Left lung (tissue), 4 donors: ENCODE measurements at regions not wholly inside any gene's neighbourhood (a gene's known extent, or its start where the extent isn't known, plus 50 kb on each side); places are given as distances from the start of the nearest gene placed in this dataset.

Experiments
- ATAC-seq: fragments of 200-7000 bp; cut with Tn5 transposase; one replicate; pipeline ENCODE4 v1.9.1; 2020; ENCODE audit warnings: moderate library complexity
- DNase-seq, 4 donors: peaks; one replicate each; pipeline ENCODE4 v3.0.0-alpha.2; 2013 to 2020
- H3K27ac ChIP-seq, 2 donors: fragments of 200-600 bp; sonication (generic) in 1 of 2; one replicate each; pipeline versions ENCODE4 v1.5.0 to v1.8.0; 2020 to 2021
- H3K27me3 ChIP-seq, 2 donors: fragments of 200-600 bp; sonication (generic) in 1 of 2; one replicate each; pipeline versions ENCODE4 v1.5.0 to v1.8.0; 2020 to 2021
- H3K36me3 ChIP-seq, 2 donors: fragments of 200-600 bp; sonication (generic) in 1 of 2; one replicate each; pipeline versions ENCODE4 v1.5.0 to v1.8.0; 2020 to 2021
- H3K4me1 ChIP-seq, 2 donors: fragments of 200-600 bp; one replicate each; pipeline ENCODE4 v1.8.0; 2021
- H3K4me3 ChIP-seq, 2 donors: fragments of 200-600 bp; sonication (generic) in 1 of 2; one replicate each; pipeline versions ENCODE4 v1.5.0 to v1.8.0; 2020 to 2021; ENCODE audit warnings: mild to moderate bottlenecking in 1 of 2
- H3K9me3 ChIP-seq, 2 donors: fragments of 200-600 bp; sonication (generic) in 1 of 2; one replicate each; pipeline versions ENCODE4 v1.5.0 to v1.8.0; 2020 to 2021
- intact Hi-C, 2 donors: fragments of 100-400 bp; cut with DNase I; formaldehyde crosslinking; loops; one replicate each; pipeline versions ENCODE4 v1.11.2 to v1.14.2; 2022
- TF ChIP-seq, protein P1 (sequence below), 2 donors: fragments of 200-600 bp; sonication (generic) in 1 of 2; IDR thresholded peaks; one replicate each; pipeline versions ENCODE4 v1.5.0 to v1.8.0; 2021; ENCODE audit warnings: antibody characterized with exemption in 2 of 2
- donor health status: DM: no; HTN: yes; CAD: no.
- donor health status: DM: no; HTN: no; CAD: no.

GRCh38 chr7:153099235-153099634 is 339.7 kb downstream of the ACTR3B start:
- TF ChIP-seq, protein P1, sequence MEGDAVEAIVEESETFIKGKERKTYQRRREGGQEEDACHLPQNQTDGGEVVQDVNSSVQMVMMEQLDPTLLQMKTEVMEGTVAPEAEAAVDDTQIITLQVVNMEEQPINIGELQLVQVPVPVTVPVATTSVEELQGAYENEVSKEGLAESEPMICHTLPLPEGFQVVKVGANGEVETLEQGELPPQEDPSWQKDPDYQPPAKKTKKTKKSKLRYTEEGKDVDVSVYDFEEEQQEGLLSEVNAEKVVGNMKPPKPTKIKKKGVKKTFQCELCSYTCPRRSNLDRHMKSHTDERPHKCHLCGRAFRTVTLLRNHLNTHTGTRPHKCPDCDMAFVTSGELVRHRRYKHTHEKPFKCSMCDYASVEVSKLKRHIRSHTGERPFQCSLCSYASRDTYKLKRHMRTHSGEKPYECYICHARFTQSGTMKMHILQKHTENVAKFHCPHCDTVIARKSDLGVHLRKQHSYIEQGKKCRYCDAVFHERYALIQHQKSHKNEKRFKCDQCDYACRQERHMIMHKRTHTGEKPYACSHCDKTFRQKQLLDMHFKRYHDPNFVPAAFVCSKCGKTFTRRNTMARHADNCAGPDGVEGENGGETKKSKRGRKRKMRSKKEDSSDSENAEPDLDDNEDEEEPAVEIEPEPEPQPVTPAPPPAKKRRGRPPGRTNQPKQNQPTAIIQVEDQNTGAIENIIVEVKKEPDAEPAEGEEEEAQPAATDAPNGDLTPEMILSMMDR (IDR thresholded peaks at IDR 0.05): no peak
- H3K9me3 ChIP-seq: no peaks in the 10 kb centered on the region
- no peaks in the 10 kb centered on the region for H3K36me3 ChIP-seq
- H3K4me1 ChIP-seq: no peaks in the 10 kb centered on the region
- ATAC-seq (no peak), DNase-seq (no peak)
- no peak overlapping the region for H3K27ac ChIP-seq
- H3K4me3 ChIP-seq: no peak overlapping the region
- H3K27me3 ChIP-seq: no peaks in the 10 kb centered on the region
- intact Hi-C loops: no loop called here

DNA sequence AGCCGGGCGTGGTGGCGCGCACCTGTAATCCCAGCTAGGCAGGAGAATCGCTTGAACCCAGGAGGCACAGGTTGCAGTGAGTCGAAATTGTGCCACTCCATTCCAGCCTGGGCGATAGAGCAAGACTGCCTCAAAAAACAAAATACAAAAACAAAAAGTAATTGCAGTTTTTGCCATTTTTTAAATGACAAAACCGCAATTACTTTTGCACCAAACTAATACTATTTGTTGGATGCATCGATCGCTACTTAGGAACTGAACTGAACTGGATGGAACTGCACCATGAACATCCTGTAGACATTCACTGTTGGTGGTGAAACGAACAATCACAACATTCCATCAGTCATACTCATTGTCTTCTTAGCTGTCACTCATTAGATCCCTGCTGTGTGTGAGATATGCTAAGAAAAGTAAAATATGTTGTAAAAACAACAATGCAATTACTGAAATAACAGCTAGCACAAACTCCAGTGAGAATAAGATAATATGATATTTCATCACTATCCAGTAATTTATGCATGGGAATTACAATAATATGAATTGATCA is 341.2 kb downstream of the ACTR3B start:
- Histone ChIP-seq H3K9me3 (no peaks in the 10 kb centered on the region), H3K27me3 (no peaks in the 10 kb centered on the region), H3K36me3 (no peaks in the 10 kb centered on the region), H3K4me1 (no peaks in the 10 kb centered on the region), H3K4me3 (no peak overlapping the region), H3K27ac (no peak overlapping the region)
- TF ChIP-seq, protein P1 (IDR thresholded peaks at IDR 0.05): no peak
- DNase-seq: no peak
- no peak for ATAC-seq
- intact Hi-C loops: no loop called here

DNA sequence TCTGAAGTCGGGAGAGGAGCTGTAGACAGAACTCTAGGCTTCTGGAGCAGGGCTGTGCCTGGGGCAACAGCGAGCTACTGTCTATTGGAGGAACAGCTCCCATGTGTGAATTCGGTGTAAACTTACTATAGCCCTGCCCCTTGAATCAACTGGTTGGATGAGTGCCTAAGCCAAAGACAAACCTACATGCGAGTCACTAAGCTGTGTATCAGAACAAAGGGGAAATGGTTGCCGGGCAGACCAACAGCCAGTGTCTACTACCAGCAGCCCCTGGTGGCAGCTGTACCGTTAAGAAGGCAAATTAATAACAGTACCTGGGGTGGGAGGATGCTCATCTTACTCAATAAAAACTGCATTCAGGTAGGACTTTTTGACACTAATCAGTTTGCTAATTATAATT is 343.6 kb downstream of the ACTR3B start:
- no peaks in the 10 kb centered on the region for H3K4me1 ChIP-seq
- H3K36me3 ChIP-seq: no peaks in the 10 kb centered on the region
- H3K27ac ChIP-seq: no peak overlapping the region
- no peaks in the 10 kb centered on the region for H3K27me3 ChIP-seq
- H3K4me3 ChIP-seq: no peak overlapping the region
- TF ChIP-seq, protein P1 (IDR thresholded peaks at IDR 0.05): no peak
- intact Hi-C loops: no loop called here
- no peak for DNase-seq
- ATAC-seq: no peak
- H3K9me3 ChIP-seq: peaks cover 0 to 6% of the 10 kb centered on the region in 2 donors

- Histone ChIP-seq H3K27ac (no peak overlapping the region), H3K27me3 (no peaks in the 10 kb centered on the region), H3K4me1 (no peaks in the 10 kb centered on the region), H3K4me3 (no peak overlapping the region), H3K9me3 (peaks cover 0 to 15% of the 10 kb centered on the region in 2 donors), H3K36me3 (no peaks in the 10 kb centered on the region)
- TF ChIP-seq, protein P1 (IDR thresholded peaks at IDR 0.05): no peak
- intact Hi-C loops: no loop called here
- ATAC-seq (no peak), DNase-seq (no peak)
Observed at GRCh38 chr7:153107826-153108225, 348.3 kb downstream of the ACTR3B start.

GRCh38 chr7:153109566-153109965 is 350.0 kb downstream of the ACTR3B start:
- intact Hi-C loops: no loop called here
- peaks cover 0 to 15% of the 10 kb centered on the region in 2 donors for H3K9me3 ChIP-seq
- ATAC-seq (no peak), DNase-seq (no peak)
- no peaks in the 10 kb centered on the region for H3K27me3 ChIP-seq
- no peak overlapping the region for H3K4me3 ChIP-seq
- H3K27ac ChIP-seq: no peak overlapping the region
- no peaks in the 10 kb centered on the region for H3K36me3 ChIP-seq
- H3K4me1 ChIP-seq: no peaks in the 10 kb centered on the region
- TF ChIP-seq, protein P1 (IDR thresholded peaks at IDR 0.05): no peak
